ENCODE measurements at regions not wholly inside any gene's neighbourhood (a gene's known extent, or its start where the extent isn't known, plus 50 kb on each side); places are given as distances from the start of the nearest gene placed in this dataset.
"Not testable (repeated sequence)": the region's sequence is repeated elsewhere in the genome, so short reads cannot be mapped to it uniquely, and the experiment has no call there.

DNA sequence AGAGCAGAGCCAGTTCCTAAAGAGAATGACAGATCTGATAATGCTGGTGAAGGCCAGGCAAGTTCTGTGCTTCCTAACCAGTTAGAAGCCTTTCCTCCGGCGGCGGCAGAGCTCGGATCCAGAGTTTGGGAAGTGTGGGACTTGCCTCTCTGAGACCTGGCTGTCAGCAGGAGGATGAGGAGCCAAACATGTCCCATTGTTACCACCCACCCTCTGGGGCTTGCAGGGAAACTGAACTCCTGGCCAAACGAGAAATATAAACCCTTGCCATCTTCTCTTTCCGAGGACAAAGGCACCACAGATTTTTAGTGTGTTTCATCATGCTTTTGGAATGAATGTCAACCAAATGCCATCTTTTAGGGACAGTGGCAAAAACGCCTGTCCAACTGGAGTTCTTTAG is 80.2 kb upstream of the SMURF2 start:
- no peak overlapping the region for H3K4me3 ChIP-seq (replicated peaks; ENCODE audit: low read depth, low read length)
- TF ChIP-seq, protein P1, sequence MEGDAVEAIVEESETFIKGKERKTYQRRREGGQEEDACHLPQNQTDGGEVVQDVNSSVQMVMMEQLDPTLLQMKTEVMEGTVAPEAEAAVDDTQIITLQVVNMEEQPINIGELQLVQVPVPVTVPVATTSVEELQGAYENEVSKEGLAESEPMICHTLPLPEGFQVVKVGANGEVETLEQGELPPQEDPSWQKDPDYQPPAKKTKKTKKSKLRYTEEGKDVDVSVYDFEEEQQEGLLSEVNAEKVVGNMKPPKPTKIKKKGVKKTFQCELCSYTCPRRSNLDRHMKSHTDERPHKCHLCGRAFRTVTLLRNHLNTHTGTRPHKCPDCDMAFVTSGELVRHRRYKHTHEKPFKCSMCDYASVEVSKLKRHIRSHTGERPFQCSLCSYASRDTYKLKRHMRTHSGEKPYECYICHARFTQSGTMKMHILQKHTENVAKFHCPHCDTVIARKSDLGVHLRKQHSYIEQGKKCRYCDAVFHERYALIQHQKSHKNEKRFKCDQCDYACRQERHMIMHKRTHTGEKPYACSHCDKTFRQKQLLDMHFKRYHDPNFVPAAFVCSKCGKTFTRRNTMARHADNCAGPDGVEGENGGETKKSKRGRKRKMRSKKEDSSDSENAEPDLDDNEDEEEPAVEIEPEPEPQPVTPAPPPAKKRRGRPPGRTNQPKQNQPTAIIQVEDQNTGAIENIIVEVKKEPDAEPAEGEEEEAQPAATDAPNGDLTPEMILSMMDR (IDR thresholded peaks at IDR 0.05; ENCODE audit: low read length, missing control alignments): no peak
- peak; percentile 17 for DNase-seq (ENCODE audit: low read depth)

DNA sequence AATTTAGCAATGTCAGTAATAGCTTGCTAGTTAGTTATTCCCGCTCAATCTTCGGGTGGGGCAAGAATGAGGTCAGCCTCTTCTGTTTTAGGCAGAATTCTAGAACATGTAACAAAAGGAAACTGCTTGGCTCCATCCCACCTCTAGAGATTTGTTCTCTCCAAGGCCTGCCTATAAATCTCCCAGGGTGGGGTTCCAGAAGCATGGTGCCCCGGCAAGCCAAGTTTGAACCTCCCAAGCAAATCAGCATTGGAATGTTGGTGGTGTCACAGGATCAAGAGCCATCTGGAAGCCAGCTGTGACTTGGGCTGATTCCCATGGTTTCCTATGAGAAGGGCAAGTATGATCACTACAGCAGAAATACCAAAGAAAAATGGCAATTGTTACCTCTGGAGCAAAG is 79.8 kb upstream of the SMURF2 start:
- H3K4me3 ChIP-seq (replicated peaks; ENCODE audit: low read depth, low read length): not testable (repeated sequence)

DNA sequence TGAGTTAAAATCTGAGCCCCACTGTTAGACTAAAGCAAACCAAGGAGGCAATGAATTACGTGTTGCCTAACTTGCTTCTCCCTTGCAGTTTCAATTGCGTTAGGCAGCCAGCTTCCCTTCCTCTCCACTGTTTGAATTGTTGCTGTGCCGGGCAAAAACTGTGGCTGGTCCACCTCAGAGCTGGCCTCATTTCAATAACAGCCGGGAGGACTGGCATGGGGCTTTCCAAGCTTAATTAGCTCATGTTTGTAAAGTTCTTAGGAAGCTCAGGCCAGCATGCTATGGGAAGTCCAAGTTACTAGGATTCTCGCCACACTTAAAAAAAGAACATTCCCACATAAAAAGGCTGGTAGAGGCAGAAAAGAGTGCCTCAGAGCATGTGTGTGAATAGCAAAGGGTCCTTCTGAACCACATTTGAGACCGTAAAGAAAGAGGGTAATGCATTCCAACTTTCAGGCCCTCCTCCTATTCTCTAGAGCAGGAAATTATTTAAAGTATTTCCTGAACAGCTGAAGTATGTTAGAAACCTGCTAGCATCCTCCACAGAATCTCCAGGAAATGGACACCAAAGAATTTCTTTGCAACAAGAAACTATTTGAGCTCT is 79.0 kb upstream of the SMURF2 start:
- TF ChIP-seq, protein P1 (IDR thresholded peaks at IDR 0.05; ENCODE audit: low read length, missing control alignments): no peak
- H3K4me3 ChIP-seq (replicated peaks; ENCODE audit: low read depth, low read length): peak overlapping the region; percentile 12

More for the DNA sequence above, 79.8 kb upstream of the SMURF2 start:
- DNase-seq (ENCODE audit: low read depth): peak; percentile 77

GRCh38 chr17:64739316-64740058 is 77.4 kb upstream of the SMURF2 start:
- H3K4me3 ChIP-seq (replicated peaks; ENCODE audit: low read depth, low read length): no peak overlapping the region
- TF ChIP-seq, protein P1 (IDR thresholded peaks at IDR 0.05; ENCODE audit: low read length, missing control alignments): no peak
- peak; percentile 63 for DNase-seq (ENCODE audit: low read depth)

More for the DNA sequence above, 79.0 kb upstream of the SMURF2 start:
- peak; percentile 71 for DNase-seq (ENCODE audit: low read depth)

GRCh38 chr17:64736804-64737492 is 74.8 kb upstream of the SMURF2 start:
- TF ChIP-seq, protein P1 (IDR thresholded peaks at IDR 0.05; ENCODE audit: low read length, missing control alignments): peak; percentile 64
- H3K4me3 ChIP-seq (replicated peaks; ENCODE audit: low read depth, low read length): no peak overlapping the region
- peak; percentile 77 for DNase-seq (ENCODE audit: low read depth)

DNA sequence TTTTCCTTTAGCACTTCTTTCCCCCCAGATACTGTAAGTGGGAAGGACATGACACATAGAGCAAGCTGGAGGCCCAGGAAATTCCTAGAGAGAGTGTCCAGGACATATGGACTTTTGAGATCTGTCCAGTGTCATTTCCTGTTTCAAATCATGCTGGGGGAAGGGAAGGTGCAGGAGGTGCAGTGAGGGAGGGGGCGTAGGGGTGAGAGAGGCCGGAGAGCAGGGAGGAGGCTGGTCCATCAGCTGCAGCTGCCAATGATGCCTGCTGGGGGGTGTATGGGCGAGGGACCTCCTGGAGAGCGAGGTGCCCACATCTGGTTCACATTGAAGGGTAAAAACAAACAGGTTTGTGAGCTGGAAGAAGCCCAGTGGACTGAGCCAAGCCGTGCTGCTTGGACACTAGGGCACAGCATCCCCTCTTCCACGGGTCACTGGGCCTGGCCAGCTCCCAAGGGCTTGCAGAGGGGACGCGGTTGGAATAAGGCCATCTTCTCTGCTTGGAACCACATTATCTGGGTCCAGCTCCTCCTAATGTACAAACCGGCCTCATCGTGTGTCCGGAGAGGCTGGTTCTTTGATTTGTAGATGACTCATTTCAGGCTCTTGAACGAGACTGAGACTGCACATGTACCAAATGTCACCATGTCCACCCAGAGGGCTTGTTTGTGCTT is 70.4 kb upstream of the SMURF2 start:
- TF ChIP-seq, protein P1 (IDR thresholded peaks at IDR 0.05; ENCODE audit: low read length, missing control alignments): no peak
- peak; percentile 86 for DNase-seq (ENCODE audit: low read depth)
- H3K4me3 ChIP-seq (replicated peaks; ENCODE audit: low read depth, low read length): peak overlapping the region; percentile 7

- DNase-seq (ENCODE audit: low read depth): peak; percentile 58
Measured at GRCh38 chr17:64730023-64730422, 67.9 kb upstream of the SMURF2 start.

More at GRCh38 chr17:64730023-64730422, 67.9 kb upstream of the SMURF2 start:
- H3K4me3 ChIP-seq (replicated peaks; ENCODE audit: low read depth, low read length): not testable (repeated sequence)
